GM18870 (cell line): ENCODE measurements at regions not wholly inside any gene's neighbourhood (a gene's known extent, or its start where the extent isn't known, plus 50 kb on each side); places are given as distances from the start of the nearest gene placed in this dataset.
"Not testable (repeated sequence)": the region's sequence is repeated elsewhere in the genome, so short reads cannot be mapped to it uniquely, and the experiment has no call there.

Experiments used
- ATAC-seq: cut with Tn5 transposase; IDR thresholded peaks from one replicate; pipeline ENCODE4 v1.9.1; 2021; ENCODE audit warnings: moderate library complexity; ENCODE audit not compliant: unreplicated experiment

DNA sequence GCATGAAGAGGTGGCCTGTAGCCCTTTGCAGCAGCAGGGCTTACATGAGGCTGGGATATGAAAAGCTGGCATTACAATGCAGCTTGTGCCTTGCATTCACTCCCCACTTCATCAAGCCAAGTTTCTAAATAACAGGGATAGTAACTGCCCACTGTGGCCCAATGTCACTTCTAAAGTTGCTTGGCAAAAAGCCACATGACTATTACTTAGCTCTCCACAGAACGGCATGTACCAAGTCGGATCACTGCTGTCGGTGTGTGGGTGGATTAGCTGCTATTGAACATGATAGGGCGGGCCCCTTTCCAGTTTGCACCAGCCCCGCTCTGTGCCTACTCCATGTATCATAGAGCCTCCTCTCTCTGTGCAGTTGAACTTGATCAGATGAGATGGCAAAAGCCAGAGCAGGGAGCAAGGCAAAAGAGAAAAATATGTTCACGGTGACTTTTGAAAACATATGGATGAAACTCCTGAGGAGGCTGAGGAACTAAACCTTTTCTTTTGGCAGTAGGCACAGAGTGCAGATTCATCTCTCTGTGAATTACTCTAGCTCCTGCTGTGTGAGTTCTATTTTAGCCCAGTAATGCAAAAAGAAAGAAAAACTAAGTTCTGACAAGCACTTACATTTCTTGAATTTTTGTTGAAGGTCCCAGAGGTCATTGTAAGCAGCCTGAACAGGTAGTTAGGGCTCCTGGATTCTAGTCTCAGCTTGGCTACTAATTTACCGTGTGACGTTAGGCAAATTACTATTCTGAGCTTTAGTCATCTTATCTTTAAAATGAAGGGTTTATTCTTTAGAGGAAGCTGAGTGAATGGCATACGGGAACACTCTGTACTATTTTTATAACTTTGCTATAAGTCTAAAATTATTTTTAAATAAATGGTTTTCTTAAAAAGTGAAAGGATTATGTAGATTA, 125.6 kb upstream of the NBPF9 start:
- ATAC-seq = not testable (repeated sequence)

DNA sequence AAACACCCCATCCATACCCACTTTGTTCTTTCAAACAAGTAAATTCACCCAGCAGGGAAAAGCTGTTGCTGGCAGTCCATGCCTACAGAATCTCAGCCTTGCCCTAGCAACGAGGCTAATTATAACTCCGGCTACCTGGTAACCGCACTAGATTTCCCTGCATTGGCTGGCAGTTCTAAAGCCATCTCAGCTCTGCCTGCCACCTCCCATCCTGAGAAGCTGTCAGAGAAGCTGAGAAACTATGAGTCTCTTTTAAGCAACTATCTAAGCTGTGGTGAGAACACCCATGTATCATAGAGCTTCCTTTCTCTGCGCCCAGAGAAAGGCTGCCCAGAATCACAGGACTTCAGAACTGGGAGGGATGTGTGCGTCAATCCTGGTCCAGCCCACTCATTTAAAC, 126.5 kb upstream of the NBPF9 start:
- not testable (repeated sequence) for ATAC-seq

GRCh38 chr1:149234926-149235914, 131.9 kb upstream of the NBPF9 start:
- not testable (repeated sequence) for ATAC-seq

- ATAC-seq = not testable (repeated sequence)
Observed at GRCh38 chr1:149237515-149237914, 134.2 kb upstream of the NBPF9 start.

DNA sequence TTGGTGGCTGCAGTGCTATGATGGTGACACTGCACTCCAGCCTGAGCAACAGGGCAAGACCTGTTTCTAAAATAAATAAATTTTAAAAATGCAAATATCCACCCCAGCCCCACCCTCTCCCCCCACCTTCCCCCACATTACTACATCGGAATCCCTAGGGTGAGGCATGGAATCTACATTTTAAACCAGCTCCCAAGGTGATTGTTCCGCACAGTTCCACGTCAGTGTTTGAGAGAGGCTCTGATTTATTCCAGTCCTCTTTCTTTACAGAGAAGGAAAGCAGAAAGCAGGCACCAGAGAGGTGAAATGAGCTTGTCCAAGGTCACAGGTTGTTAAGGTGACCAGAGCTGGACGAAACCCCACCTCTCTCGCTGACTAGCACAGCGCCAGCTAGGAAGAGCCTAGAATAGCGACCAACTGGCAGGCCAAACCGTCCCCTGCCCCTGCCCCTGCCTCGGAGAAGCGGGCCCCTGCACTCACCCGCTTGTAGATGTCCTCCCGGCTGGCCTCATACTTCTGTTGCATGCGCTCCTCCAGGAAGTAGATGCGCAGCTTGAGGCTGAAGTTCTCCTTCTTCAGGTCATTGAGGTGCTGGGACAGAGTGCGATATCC, 136.7 kb upstream of the NBPF9 start:
- not testable (repeated sequence) for ATAC-seq

DNA sequence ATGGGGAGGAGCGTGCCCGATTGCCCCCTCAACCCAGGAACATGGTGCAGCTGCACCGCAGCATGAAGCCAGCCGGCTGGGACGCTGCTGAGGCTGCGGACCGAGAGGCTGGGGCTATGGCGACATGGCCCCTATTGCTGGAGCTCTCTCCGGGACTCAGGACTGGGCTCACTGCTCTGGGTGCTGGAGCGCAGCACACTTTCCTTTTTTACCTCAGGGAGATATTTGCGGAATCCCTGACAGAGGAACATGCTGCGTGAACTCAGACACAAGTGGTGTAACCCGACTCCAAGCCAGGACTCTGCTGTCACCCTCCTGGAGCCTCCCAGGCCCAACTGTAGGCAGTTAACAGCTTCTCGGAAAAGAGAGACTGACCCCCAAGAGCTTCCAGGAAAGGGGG, 137.2 kb upstream of the NBPF9 start:
- not testable (repeated sequence) for ATAC-seq

DNA sequence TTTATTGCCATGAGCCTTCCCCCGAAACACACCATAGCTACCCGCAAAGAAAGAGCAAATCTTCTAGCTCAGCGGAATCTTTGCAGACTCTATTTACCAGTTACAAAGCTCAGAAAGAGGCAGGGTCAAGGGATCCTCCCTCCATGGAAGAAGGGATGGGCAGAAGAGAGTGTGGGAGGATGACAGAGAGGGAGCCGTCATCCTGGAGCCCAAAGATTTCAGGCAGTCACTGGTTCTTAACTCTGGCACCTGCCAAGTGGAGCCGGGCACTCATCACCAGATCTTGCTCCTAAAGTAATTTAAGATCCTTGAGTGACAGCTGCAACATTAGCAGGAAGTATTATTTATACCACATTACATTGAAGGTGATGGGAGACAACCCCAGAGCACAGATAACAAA, 137.9 kb upstream of the NBPF9 start:
- ATAC-seq = not testable (repeated sequence)

DNA sequence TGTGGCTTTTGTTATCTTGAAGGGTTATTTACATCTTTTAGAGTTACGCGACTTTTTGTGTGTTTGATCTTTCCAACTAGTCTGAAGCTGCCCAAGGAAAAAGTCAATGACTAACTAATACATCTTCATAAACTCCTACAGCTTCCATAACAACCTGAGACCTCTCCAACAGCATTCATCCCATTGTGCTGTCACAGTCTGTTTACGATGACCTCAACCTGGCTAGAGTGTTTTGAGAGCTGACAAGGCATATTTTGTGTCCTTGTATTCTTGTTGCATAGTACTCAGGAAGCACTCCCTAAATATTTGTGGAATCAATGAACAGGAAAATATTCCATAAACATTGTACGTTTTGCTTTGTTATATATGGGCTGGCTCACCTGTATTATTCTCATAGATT, 140.2 kb upstream of the NBPF9 start:
- ATAC-seq = not testable (repeated sequence)

DNA sequence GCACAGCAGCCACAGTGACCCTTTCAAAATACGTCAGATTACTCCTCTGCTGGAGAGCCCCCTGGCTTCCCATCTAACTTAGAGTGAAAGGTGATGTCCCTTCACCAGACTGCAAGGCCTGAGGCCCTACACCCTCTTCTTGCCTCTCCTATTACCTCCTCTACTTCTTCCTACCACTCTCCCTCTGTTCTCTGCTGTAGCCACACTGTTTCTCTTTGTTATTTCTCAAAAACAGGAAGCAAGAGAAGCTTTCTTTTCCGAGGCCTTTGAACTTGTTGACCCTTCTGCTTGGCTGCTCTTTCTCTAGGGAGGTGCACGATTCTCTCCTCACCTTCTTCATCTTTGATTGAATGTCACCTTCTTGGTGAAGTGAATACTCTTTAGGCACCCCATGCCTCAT, 141.3 kb upstream of the NBPF9 start:
- not testable (repeated sequence) for ATAC-seq

GRCh38 chr1:149246212-149246611, 142.9 kb upstream of the NBPF9 start:
- not testable (repeated sequence) for ATAC-seq

GRCh38 chr1:149248610-149249009, 145.3 kb upstream of the NBPF9 start:
- ATAC-seq = not testable (repeated sequence)

DNA sequence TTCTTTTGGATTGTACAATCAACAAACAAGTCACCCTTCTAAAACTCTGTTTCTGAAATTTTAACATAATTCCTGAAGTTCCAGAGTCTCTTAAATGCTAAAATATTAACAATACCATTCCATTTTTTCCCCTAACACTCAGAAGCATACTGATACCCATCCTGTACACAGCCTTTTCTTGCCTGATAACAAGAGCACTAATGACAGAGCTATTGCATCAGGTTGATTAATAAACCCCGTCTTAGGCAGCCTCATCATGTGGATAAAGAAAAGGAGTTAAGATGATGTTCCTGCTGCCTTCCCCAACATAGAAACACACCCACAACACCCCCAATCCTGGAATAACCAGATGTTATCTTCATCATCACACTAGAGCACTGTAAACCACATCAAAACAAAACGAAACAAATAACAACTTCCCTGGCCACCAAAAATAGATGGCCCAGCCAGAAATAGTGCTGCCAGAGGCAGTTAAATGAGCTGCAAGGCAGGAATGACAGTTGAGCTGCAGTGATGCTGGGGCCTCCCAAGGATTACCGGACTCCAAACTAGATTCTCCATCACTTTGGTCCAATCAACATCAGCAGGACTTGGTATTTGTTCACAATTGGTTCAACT, 146.6 kb upstream of the NBPF9 start:
- not testable (repeated sequence) for ATAC-seq

GRCh38 chr1:149254894-149255847, 151.8 kb upstream of the NBPF9 start:
- not testable (repeated sequence) for ATAC-seq

GRCh38 chr1:149260284-149260683, 156.9 kb upstream of the NBPF9 start:
- not testable (repeated sequence) for ATAC-seq

DNA sequence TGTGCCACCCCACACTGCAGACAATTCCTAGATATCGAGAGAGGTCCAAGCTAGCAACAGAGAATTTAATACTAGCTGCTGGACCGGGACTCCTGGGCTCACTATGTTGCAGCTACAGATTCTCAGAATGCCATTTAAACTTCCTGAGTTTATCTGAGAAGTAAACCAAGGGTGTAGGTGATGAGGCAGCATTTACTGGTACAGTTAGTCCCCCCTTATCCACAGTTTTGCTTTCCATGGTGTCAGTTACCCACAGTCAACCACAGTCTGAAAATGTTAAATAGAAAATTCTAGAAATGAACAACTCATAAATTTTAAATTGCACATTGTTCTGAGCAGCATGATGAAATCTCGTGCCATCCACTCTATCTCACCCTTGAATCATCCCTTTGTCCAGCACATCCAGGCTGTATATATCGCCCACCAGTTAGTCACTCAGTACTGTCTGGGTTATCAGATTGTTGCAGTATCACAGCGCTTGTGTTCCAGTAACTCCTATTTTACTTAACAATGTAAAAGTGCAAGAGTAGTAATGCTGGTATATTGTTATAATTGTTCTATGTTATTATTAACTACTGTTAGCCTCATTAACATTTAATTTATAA, 157.5 kb upstream of the NBPF9 start:
- ATAC-seq = not testable (repeated sequence)

DNA sequence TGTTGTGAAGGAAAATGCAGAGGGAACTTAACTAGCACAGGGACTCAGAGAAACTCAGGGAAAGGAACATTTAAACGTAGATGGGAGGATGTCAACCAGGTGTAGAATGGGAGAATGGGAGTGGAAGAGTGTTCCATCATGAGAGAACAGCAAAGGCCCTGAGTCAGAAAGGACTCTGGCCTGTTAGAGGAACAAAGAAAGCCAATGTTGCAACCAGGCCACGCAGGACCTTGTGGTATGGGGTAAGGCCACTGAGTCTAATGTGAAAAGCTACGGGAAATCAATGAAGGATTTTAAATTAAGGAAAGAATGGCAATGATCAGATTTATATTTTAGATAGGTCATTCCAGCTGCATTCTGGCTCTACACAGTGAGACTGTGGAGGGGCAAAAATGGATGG, 163.9 kb upstream of the NBPF9 start:
- not testable (repeated sequence) for ATAC-seq

GRCh38 chr1:149269001-149269702, 165.8 kb upstream of the NBPF9 start:
- ATAC-seq = not testable (repeated sequence)

GRCh38 chr1:149269833-149270232, 166.5 kb upstream of the NBPF9 start:
- ATAC-seq = not testable (repeated sequence)
